ENCODE measurements at regions not wholly inside any gene's neighbourhood (a gene's known extent, or its start where the extent isn't known, plus 50 kb on each side); places are given as distances from the start of the nearest gene placed in this dataset.
A peak's percentile ranks its signal among the peaks of the same experiment; 100 is the strongest.

DNA sequence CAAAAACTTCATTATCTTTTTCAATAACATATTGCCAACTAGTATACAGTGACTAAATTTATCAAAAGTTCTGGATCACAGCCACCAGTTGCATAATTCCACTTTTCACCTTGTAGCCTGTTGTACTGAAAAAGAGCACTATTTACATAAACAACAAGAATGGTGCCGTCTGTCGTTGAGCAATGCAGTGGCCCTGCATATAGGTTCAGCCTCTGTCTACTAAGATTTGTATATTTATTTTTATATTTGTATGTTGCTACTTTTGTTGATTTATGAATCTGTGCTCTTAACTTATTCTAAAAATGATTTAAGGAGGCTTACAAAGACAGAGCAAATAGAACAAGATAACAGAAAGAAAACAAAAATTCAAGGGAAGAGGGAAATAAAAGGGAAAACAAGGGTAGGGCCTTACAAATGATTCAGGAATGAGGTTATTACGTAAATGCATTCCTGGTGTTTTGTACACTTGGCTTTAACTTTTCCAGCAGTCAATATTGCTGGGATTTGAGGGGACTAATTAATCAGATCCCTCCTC, 257.6 kb upstream of the STT3B start:
- H4K5ac ChIP-seq (ENCODE audit: low read depth, low read length) = no peak overlapping the region
- peak; percentile 64 for DNase-seq
- H3K9me3 ChIP-seq (ENCODE audit: control insufficient read depth, insufficient read depth, low read length) = no peaks in the 10 kb centered on the region
- dilution Hi-C loops (cut with HindIII; ENCODE audit: low sequenced_read_pairs, unreplicated experiment) (no loop called here), in situ Hi-C loops (cut with MboI; ENCODE audit: low sequenced_read_pairs) (no loop called here), intact Hi-C loops (cut with micrococcal nuclease) (no loop called here)
- no peaks in the 10 kb centered on the region for H4K20me1 ChIP-seq (ENCODE audit: insufficient read depth, low read length)
- no peak overlapping the region for H3K4me3 ChIP-seq (ENCODE audit: insufficient read depth, low read depth, low read length)
- no peak overlapping the region for H4K8ac ChIP-seq (ENCODE audit: low read depth in 2 of 2, low read length in 2 of 2)
- no peak overlapping the region for H2AK9ac ChIP-seq (replicated peaks; ENCODE audit: low read depth, low read length, poor library complexity)
- peak overlapping the region; percentile 8 for H2BK5ac ChIP-seq (ENCODE audit: low read depth, low read length, poor library complexity, severe bottlenecking)
- CTCF ChIA-PET = no interaction called here
- H3K9ac ChIP-seq (ENCODE audit: low read depth, low read length) = no peak overlapping the region
- no peaks in the 10 kb centered on the region for H3K4me1 ChIP-seq (ENCODE audit: control insufficient read depth, insufficient read depth, low read length)
- BruUV-seq (replicated peaks) = no TSS peak
- H2AFZ ChIP-seq (replicated peaks; ENCODE audit: low read length, poor library complexity) = no peak overlapping the region
- no CpG with 5 or more reads among the region's 3 CpGs for WGBS, 2 experiments (ENCODE audit: extremely low coverage in 2 of 2, insufficient read length in 1 of 2)
- TF ChIP-seq SMC3 (IDR thresholded peaks at IDR 0.05; ENCODE audit: low read depth, low read length) (no peak), NFE2L2 (IDR thresholded peaks at IDR 0.05; ENCODE audit: low read depth, low read length) (no peak), CHD1 (IDR thresholded peaks at IDR 0.05; ENCODE audit: low read depth, low read length) (no peak), CEBPB (IDR thresholded peaks at IDR 0.05; ENCODE audit: low read depth, low read length) (0 out of 2 replicates have a peak, but pooled peaks have one; percentile 27), RAD21 (IDR thresholded peaks at IDR 0.05; ENCODE audit: low read length) (no peak)
- H3K23ac ChIP-seq (ENCODE audit: low read depth, low read length) = no peak overlapping the region
- H3K9me1 ChIP-seq (ENCODE audit: insufficient read depth, low read length) = no peaks in the 10 kb centered on the region
- H3K56ac ChIP-seq (ENCODE audit: extremely low read depth, insufficient read depth, low read length) = no peak overlapping the region
- no peaks in the 10 kb centered on the region for H3K79me1 ChIP-seq (ENCODE audit: low read depth in 1 of 2, low read length in 2 of 2)
- H3K18ac ChIP-seq (ENCODE audit: low read depth, low read length) = no peak overlapping the region
- H4K91ac ChIP-seq (ENCODE audit: insufficient read depth, low read depth, low read length) = no peak overlapping the region
- peaks cover 2% of the 10 kb centered on the region for H3K27me3 ChIP-seq (ENCODE audit: control insufficient read depth, insufficient read depth, low read length)
- H2BK20ac ChIP-seq (ENCODE audit: low read depth, low read length) = no peak overlapping the region
- H3K36me3 ChIP-seq (ENCODE audit: control insufficient read depth, insufficient read depth, low read length) = no peaks in the 10 kb centered on the region
- H2BK120ac ChIP-seq (ENCODE audit: low read depth, low read length) = no peak overlapping the region
- peak; percentile 70 for ATAC-seq (ENCODE audit: low read depth)
- POLR2A ChIA-PET (ENCODE audit: unreplicated experiment) = no interaction called here
- no peak overlapping the region; the same call in 1 of the 2 replicates for H3K27ac ChIP-seq (ENCODE audit: insufficient read depth, low read length)
- H3K14ac ChIP-seq (replicated peaks; ENCODE audit: low read depth, low read length) = no peak overlapping the region
- no peak overlapping the region for H2BK15ac ChIP-seq (ENCODE audit: low read depth, low read length)
- H3K4ac ChIP-seq (ENCODE audit: low read depth, low read length) = no peak overlapping the region
- no peak overlapping the region for H2AK5ac ChIP-seq (ENCODE audit: low read depth, low read length)
- H3K4me2 ChIP-seq (ENCODE audit: low read depth, low read length) = peak overlapping the region; percentile 59

All from IMR-90 (cell line).